ENCODE measurements at regions not wholly inside any gene's neighbourhood (a gene's known extent, or its start where the extent isn't known, plus 50 kb on each side); places are given as distances from the start of the nearest gene placed in this dataset.

DNA sequence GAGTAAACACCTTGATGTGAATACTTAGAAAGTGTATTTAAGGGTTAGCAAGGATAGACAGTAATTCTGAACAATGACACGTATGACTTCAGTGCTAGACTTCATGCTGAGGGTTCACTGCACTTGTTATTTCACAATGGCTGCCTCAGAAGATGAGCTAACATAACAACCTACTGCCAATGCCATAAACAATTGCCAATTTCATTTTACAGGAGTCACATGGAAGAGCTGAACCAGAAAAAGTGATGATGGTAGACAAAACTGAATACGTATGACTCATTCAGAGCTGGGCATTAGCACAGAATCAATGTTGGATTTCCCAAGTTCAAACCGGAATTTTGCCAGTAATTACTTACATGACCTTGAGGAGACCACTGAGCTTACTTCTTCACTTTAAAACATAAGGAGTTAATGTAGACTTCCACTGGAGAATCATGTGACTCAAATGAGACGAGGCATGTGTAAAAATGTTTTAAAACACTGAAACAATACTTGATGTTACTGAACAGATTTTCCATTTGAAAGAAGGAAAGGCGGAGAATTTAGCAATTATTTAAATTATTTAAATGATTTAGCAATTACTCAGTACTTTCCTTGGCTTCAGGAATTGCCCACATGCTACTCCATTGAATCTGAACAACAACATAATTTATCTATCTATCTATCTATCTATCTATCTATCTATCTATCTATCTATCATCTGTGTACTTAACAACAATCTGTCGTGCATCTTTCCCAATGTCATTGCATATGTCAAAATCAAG is 868.5 kb upstream of the SLIT2 start:
- DNase-seq, result no peak

DNA sequence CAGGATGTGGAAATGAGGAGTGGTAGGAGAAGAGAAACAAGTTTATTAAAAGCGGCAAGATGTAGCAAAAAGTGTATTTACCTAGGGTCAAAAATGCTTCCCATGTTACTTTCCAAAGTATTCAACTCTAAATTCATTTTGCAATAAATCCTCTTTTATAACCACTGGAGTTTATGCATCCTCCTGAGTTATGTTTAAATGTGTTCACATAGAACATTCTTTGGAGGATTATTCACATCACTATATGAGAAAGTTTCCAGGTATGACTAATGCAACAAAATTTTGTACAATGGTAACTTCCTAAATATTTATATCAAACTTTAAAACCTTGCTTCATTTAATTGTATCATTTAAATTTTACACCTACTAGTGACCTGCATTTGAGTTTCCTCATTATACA is 870.6 kb upstream of the SLIT2 start:
- DNase-seq, result no peak

DNA sequence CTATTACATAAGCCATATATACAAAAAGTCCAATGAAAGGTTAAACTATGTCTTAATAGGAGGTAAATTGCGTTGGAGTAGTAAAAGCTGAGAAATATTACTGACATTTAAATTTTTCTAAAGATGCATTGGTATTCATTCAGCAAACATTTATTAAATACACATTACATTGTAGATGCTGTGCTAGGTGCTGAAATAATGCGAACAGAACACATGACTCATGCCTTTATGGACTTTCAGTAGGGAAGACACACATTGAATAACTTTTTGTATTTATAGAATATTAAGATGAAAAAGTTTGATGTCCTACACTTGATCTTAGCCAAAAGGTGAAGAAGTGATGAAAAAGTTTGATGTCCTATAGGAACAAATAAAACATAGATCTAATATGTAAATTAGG is 871.1 kb upstream of the SLIT2 start:
- no peak for DNase-seq

DNA sequence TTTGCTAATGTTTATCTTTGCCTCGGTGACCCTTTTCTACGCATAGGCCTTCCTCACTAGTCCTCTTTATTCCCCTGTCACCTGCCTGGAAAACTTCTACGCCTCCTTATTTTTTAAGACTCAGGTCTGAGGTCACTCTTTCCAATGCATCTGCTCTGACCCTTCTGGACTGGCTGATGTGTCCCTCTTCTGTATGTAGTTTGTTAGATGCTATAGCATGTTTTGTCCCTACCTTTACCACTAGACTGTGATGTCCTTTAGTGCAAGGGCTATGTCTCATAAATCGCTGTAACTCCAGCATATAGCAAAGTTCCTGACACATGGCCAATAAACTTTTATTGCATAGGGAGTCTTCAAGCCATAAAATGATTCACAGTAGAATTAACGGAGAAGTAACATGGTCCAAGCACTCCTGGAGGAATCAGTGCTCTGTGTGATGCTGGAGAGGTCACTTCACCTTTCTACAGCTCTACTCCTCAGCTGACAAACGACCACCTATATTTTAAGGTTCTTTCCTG is 872.5 kb upstream of the SLIT2 start:
- DNase-seq, result no peak

DNA sequence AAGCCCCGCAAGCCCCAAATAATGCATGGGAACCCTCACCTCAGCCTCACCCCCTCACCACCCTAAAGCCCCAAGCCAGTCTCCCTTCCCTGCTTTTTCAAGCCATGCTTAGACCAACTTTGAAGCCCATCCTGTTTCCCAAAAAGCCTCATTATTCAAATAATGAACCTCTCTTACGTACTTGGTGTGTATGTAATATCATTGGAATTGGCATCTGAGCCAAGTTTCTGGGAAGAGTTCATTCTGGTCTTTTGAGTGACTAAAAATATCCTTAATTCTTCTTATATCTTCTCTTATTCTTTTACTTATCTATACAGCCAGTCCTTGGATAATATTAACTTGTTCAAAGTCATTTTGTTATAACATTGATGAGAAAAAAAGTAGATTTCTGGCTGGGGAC is 875.8 kb upstream of the SLIT2 start:
- DNase-seq, result no peak

DNA sequence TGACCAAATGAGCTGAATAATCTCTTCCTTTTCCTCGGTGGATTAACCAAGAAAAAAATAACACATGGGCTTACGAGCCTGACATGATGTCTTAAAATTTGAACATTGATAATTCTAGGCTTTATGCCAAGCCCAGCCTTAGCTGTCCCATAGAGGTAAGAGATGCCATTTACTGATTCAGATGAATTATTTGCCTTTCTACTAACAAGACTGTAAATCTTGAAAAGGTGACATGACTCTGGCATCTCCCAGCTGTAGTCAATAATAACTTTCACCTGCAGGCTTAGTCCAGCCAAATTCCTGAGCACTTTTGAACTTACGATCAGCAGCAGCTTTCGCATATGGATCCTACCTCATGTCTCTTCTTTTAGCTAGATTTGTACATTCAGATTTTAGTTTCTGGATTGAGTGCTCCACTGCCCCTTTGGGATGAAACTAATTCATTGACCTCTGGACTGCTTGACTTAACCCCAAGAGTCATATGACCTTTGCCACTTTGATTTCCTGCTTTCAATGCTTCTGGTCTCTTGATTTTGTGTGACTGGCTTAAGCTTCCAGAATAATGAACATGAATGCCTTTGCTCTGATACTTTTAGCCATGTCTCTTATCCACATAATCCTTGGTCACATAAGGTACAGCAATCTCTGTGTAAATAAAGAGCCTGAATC is 876.4 kb upstream of the SLIT2 start:
- DNase-seq, result no peak

DNA sequence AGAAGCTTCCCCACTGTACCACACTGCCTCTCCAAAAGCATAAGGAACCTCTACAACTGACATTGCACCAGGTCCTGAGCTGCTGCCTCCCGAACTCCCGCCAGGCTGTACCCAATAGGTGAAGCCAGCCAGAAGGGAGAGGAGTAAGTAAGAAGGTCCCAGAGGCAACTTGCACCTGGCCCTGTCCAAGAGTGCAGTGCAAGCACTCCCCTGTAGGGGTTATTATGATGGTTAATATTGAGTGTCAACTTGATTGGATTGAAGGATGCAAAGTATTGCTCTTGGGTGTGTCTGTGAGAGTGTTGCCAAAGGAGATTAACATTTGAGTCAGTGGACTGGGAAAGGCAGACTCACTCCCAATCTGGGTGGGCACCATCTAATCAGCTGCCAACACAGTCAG is 879.3 kb upstream of the SLIT2 start:
- DNase-seq, result no peak

DNA sequence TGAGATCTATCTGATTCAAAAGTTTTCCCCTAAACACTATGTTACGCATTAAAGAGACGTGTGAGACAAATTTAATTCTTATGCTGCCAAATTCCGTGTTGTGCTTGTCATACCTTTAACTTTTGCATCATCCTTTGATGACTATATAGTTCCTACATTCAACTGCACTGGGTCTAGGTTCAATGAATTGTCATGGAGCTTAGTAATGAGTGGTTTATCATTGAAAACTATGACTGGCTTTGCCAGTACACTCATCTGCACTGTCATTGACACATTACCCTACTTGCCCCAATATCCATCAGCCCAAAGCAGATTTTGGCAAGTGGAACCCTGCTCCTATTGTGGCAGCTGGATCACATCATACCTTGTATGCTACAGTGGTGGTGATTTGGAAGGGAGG is 882.9 kb upstream of the SLIT2 start:
- DNase-seq, result no peak

DNA sequence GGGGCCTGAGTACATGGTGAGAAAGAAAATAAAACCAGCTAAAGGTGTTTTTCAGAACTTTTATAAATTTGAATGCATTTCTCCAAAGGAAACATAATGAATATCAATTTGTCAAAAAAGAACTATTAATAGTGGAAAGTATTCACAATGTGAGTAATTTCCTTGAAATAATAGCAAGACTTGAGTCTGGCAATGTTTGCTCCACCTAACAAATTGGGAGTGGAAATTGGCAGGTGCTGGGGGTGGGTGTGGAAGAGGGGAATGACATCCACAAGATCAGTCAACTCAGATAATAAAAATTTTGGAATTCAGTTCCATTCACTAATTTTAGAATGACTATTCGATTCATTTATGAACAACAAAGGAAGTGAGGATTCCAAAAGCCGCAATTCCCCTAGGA is 884.8 kb upstream of the SLIT2 start:
- no peak for DNase-seq

DNA sequence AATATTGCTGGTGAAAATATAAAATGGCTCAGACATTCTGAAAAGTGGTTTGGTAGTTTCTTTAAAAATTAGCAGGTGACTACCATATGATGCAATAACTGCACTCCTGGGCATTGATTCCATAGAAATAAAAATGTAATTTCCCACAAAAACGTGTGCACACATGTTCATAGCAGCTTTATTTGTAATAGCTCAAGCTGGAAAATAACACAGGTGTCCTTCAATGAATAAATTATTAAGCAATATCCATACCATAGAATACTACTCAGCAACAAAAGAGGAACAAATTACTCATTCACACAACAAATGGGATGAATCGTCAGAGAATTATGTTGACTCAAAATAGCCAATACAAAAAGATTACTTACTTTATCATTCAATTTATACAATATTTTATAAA is 893.7 kb upstream of the SLIT2 start:
- no peak for DNase-seq

DNA sequence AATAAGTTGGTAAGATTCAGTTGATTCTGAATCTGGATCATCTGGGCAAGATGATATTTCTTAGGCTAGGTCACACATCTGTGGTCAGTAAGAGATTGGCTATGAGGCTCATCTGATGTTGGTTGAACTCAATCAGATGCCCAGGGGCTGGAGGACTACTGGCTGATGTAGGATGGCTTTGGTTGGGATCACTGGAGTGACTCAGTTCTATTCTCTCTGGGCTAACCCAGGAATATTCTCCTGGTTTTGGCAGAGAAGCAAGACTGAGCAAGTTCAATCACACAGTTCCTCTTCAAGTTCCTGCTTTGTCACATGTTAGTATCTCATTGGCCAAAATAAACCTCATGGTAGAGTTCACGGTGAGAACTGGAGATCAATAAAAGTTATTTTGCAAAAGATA is 902.3 kb upstream of the SLIT2 start:
- DNase-seq, result no peak

DNA sequence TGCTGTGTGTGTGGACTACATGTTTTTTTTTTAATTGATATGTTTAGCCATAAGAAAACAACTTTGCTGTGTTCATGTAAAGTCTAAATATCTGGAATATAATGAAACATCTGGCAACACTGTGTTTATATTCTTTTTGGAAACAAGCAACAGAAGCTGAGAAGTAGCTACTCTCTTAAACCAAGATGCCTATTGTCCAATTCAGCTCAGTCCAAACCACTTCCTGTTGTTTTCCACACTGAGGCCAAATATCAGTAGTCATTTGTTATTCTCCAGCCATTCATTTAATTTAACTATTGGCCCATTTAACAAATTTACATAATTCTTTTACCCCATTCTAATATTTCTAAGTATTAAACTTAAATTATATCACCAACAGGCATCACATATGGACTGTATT is 903.0 kb upstream of the SLIT2 start:
- DNase-seq, result no peak

DNA sequence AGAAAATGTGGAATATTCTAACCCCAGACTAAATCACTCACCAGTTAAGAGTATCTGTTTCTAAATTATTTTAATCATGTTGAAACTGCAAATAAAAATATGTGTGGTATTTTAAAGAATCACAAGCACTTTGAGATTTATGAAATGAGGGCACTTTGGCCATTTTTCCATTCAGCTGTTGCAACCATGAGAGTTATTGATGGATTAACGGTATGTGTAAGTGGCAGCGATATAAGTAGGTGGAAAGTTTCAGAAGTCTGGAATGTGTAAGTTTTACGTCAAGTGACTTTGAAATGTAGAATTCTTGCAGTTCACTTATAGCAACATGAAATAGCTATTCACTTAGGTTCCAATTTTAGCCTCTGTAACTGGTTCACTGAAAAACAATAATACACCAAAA is 905.1 kb upstream of the SLIT2 start:
- DNase-seq, result no peak

DNA sequence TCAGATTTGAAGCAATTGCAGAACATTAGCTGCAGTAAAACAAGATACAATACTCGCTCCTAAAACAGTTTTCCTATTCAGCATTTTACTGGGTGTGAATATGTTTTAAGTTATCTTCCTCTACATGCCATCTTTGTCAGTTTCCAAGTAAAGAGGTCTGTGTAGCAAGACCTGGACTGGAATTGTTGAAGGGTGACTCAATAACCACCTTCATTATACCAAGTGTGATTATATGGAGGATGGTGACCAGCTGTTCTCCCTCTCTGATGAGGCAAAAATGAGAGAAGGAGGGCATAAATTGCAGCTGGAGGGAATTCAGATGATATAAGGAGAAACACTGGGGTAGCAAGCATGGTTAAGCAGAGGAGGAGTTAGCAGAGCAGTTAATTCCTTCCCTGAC is 922.1 kb upstream of the SLIT2 start:
- no peak for DNase-seq

DNA sequence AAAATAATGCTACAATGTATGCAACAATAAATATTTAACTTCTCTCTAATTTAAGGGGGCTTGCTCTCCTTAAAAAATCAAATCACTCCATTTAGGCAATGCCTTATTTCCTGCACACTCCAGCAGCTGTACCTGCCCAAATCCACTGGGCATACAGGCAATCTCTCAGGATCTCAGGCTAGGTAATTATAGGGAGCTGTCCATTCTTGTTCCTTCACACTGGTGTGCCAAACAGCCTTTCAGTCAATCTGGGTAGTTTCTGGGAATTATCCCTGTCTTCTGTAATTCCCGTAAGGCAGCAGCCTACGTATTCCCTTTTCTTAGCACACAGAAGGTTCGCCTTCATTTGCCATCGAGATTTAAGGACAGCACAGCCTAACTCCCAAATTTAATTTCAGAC is 922.6 kb upstream of the SLIT2 start:
- no peak for DNase-seq

DNA sequence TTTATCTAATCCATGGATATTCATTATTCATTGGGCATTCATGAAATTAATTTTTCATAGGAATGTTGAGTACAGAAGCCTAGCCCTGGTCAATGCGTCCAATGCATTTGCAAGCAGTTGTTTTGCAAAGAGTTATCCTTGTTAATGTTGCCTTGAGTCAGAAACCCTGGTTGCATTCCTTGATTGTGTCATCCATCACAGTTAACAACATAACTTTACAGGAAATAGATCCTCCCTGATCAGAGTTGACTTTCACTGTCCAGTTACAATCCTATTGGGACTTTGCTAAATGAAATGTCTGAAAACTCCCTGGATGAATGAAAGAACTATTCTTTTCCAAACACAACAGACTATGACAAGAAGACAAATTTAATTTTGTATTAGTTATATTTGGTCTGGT is 924.3 kb upstream of the SLIT2 start:
- no peak for DNase-seq

DNA sequence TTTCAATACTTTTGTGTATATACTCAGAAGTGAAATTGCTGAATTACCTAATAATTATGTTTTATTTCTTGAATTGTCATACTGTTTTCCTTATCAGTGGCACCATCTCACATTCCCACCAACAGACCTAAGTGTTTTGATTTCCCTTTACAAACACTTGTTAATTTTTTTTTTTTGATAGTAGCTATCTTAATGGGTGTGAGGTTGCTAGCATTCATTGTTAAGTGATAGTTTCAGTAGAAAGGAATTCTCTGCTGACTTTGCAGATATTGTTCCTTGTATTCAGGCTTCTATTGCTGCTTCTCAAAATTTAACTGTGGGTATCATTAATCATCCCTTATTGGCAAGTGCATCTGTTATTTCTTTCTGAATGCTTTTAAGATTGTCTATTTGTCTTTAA is 927.5 kb upstream of the SLIT2 start:
- no peak for DNase-seq

DNA sequence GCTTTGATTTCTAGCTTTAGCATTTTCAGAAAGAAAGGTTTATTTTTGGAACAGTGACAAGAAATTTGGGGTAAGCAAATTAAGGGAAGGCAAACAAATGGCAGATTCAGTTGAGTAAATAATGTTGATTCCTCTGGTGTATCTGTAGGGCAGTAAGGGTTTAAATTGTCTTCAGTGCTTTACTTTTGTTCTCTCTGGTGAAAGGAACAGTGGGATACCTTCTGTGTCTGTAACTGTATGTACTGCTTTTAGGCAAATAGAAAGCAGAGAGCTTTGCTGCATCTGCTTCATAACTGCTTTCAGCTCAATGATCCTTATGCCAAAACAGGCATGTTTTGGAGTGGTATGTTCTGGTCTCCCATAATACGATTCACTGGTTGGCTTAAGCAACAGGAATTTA is 932.1 kb upstream of the SLIT2 start:
- DNase-seq, result no peak

DNA sequence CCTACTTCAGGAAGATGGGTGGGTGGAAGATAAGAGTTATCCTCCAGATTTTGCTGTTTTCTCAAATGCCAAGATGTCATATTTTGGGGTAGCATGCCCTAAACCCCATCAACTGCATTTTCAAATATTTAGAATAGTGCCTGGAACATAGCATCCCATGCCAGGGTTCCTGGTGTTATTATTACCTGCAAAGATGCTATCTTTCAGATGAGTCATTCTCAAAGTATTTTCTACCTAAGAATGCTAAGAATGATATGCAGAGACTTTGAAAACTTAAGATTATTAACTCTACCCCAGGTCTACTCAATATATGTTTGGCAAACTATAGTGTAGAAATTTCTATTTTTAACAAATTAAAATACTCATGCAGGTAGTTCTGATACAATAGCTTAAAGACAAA is 934.3 kb upstream of the SLIT2 start:
- no peak for DNase-seq

DNA sequence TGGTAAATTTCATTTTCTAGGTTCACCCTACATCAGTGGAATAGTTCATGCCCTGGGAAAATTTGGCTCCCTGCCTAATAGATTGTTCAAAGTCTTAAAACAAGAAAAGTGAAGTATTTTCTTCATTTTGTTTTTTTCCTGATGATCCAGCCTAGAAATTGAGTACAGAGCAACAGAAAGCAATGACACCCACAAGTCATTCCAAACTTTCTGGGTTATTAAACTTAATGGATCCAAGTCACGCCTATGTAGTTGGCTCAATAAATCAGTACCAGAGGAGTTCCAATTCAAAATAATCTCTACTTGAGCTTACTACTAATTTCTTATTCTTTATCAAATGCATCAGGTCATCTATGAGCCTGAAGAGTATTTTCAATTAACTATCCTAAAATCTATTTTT is 937.6 kb upstream of the SLIT2 start:
- no peak for DNase-seq

DNA sequence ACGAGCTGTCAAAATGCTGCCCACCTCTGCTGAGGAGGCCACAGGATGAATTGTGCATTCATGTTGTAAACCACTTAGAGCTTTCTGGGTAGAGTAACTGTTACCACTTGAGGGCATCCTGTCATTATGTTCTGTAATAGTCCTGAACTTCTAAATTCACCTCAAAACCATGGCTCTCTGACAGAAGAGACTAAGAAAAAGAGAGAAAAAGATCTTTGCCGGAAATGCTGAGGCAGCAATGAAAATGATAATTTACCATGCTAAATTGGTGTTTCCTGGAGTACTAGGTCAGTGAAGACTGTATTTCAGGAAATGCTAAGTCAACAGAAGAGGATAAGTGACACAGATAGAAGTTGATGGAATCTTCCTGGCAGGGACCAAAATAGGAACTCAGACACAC is 942.3 kb upstream of the SLIT2 start:
- DNase-seq, result no peak

DNA sequence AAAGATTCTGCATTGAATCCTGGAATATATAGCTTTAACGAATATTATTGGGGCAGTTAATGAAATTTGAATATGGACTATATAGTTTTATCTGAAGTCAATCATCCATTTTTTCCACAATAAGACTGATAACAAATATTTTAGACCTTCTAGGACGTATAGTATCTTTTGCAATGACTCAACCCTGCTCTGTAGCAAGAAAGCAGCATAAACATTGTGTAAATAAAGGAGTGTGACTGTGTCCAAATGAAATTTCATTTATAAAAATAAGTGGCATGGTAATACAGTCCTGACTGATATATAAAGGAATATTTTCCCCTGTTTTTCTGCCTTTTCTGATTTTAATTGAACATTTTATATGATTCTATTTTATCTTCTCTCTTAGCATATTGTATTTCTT is 947.7 kb upstream of the SLIT2 start:
- DNase-seq, result no peak

DNA sequence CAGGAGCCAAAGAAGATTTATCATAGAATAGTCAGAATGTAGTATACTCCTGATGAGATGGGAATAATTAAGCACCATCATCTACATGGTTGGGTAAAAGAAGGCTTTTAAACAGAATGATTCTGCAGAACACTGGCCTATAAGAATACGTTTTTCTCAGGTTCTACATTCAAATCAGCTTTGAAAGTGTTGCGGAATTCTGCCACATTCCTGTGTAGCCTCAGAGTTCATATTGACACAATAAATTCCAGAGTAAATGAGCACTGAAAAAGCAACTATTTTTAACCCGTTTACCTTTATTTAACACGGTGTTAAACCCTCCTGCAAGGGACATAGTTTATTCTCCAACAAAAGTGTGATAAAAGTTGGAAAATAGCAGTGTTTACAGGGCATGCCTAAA is 950.2 kb upstream of the SLIT2 start:
- no peak for DNase-seq

DNA sequence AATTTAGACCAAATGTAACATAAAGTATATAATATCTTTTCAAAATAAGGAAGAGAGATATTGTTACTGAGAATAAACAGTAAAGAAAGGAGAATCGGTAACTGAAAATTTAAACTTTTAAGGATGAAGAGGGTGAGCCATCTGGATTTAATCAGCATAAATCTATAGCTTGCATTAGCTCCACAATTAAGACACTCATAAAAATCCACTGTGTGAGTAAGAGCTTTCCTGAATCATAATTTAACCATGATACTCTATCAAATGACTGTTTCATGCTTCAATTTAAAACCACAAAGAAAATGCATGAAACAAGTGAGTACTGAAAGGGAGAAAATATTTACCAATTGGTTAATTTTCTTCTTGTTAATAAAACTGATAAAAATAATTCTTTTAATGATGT is 951.5 kb upstream of the SLIT2 start:
- DNase-seq, result no peak

DNA sequence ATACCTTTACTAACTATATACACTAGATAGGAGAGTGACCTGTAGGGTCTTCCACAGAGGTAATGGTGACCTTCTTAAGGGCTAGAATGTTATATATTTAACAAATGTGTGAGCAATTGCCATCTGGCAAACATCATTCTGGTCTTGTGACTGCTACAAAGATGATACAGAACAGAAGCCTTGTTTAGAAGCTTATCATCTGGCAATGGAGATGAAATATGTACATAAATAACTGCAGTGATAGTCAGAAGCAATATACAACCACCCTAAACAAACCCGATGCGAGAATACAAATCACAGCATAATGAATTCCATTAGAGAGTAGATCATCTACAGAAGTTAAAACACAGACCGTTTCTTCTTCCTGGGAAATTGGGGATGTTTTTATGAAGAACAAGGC is 952.7 kb upstream of the SLIT2 start:
- DNase-seq, result no peak

All from stimulated activated CD4-positive, alpha-beta T cell treated with anti-CD3 and anti-CD28 coated beads, Interleukin-4, amount 100 ng/mL, for 4 hours (primary cell).